ENCODE measurements at regions not wholly inside any gene's neighbourhood (a gene's known extent, or its start where the extent isn't known, plus 50 kb on each side); places are given as distances from the start of the nearest gene placed in this dataset.

DNA sequence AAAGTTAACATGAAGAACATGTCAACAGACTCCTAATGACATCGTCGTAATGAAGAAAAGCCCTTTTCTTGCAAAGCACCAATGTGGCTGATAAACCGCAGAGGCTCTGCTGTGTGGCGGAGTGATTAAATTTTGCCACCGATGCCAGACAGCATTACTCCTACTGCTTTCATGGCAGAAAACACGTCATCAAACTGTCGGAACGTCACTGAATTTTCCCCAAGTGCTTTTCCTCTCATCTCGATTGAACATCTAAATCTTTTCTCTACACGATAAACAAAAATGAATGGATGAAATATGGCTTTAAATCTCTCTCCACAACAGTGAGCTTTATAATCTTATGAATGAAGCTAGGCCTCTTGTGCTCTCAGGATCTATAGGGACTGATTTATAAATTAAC is 159.8 kb upstream of the REG3G start:
- TF ChIP-seq, protein P1, sequence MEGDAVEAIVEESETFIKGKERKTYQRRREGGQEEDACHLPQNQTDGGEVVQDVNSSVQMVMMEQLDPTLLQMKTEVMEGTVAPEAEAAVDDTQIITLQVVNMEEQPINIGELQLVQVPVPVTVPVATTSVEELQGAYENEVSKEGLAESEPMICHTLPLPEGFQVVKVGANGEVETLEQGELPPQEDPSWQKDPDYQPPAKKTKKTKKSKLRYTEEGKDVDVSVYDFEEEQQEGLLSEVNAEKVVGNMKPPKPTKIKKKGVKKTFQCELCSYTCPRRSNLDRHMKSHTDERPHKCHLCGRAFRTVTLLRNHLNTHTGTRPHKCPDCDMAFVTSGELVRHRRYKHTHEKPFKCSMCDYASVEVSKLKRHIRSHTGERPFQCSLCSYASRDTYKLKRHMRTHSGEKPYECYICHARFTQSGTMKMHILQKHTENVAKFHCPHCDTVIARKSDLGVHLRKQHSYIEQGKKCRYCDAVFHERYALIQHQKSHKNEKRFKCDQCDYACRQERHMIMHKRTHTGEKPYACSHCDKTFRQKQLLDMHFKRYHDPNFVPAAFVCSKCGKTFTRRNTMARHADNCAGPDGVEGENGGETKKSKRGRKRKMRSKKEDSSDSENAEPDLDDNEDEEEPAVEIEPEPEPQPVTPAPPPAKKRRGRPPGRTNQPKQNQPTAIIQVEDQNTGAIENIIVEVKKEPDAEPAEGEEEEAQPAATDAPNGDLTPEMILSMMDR (conservative IDR thresholded peaks at IDR 0.05; ENCODE audit: low read length): no peak
- no peak for TF ChIP-seq EZH2phosphoT487 (IDR thresholded peaks at IDR 0.05; ENCODE audit: borderline replicate concordance)

Data from Loucy (cell line).